AG04449 (cell line): ENCODE measurements at regions not wholly inside any gene's neighbourhood (a gene's known extent, or its start where the extent isn't known, plus 50 kb on each side); places are given as distances from the start of the nearest gene placed in this dataset.

Source experiments
- CTCF ChIA-PET: fragments of 350-600 bp; formaldehyde crosslinking; extraction: SDS; loops from one replicate; lab custom pipeline; 2021; ENCODE audit warnings: antibody characterized with exemption; lab: Yijun Ruan, JAX
- POLR2A ChIA-PET: fragments of 400-600, 350-600 bp; formaldehyde crosslinking; extraction: SDS; loops from one replicate; lab custom pipeline; 2020; ENCODE audit warnings: antibody characterized with exemption, inconsistent platforms; lab: Yijun Ruan, JAX
- DNase-seq: peaks from one replicate; pipeline ENCODE4 v3.0.0-alpha.2; 2010; ENCODE audit warnings: low read depth, low spot score
- H3K4me3 ChIP-seq: 2 replicates; pipeline ENCODE4 v1.5.1; 2011; ENCODE audit warnings: low read depth, mild to moderate bottlenecking, control low read depth, low read length
- TF ChIP-seq, protein P1 (sequence below): IDR thresholded peaks from one replicate; pipeline ENCODE4 v1.5.1; 2011; ENCODE audit warnings: mild to moderate bottlenecking, moderate library complexity, low read length, control low read depth, inconsistent platforms; ENCODE audit not compliant: insufficient read depth; ENCODE audit errors: missing control alignments

DNA sequence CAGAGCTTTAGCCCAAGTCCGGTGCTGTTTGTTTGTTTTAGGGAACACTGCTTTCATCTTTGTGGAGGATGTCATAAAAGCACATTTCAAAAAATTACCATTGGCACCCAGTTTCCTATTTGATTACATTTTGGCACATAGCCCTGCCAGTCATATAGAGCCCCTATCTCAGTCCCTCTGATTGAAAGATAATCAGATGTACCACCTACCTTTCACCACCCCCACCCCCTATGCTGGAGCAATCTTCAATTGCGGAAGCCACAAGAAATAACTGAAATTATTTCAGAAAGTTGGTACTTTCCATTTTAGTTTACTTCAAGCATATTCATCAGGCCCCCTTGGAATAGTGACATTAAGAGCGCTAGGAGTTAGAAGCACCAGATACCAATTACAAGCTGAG, 136.7 kb upstream of the RPL34 start:
- TF ChIP-seq, protein P1, sequence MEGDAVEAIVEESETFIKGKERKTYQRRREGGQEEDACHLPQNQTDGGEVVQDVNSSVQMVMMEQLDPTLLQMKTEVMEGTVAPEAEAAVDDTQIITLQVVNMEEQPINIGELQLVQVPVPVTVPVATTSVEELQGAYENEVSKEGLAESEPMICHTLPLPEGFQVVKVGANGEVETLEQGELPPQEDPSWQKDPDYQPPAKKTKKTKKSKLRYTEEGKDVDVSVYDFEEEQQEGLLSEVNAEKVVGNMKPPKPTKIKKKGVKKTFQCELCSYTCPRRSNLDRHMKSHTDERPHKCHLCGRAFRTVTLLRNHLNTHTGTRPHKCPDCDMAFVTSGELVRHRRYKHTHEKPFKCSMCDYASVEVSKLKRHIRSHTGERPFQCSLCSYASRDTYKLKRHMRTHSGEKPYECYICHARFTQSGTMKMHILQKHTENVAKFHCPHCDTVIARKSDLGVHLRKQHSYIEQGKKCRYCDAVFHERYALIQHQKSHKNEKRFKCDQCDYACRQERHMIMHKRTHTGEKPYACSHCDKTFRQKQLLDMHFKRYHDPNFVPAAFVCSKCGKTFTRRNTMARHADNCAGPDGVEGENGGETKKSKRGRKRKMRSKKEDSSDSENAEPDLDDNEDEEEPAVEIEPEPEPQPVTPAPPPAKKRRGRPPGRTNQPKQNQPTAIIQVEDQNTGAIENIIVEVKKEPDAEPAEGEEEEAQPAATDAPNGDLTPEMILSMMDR, result no peak
- no peak overlapping the region for H3K4me3 ChIP-seq
- POLR2A ChIA-PET, result no interaction called here
- CTCF ChIA-PET, result no interaction called here
- DNase-seq, result no peak

DNA sequence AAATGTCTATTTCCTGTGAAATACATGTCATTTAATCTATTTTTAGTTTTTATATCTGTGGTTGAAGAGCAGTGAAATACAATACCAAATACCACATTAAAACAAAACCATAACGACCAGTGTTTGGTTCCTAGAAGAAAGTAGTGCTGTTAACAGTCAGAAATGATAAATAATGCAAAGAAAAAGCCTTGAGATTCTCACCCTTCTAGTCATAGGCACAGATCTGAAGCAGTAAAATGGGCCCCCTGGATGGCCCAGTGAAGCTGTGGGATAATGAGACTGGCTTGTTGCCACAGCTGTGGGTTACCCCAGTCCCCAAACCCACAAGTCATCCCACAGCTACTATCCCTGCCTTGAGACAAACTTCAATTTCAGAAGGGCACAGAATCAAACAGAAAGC, 137.3 kb upstream of the RPL34 start:
- CTCF ChIA-PET, result no interaction called here
- POLR2A ChIA-PET, result no interaction called here
- TF ChIP-seq, protein P1, result no peak
- no peak overlapping the region for H3K4me3 ChIP-seq
- DNase-seq, result no peak

DNA sequence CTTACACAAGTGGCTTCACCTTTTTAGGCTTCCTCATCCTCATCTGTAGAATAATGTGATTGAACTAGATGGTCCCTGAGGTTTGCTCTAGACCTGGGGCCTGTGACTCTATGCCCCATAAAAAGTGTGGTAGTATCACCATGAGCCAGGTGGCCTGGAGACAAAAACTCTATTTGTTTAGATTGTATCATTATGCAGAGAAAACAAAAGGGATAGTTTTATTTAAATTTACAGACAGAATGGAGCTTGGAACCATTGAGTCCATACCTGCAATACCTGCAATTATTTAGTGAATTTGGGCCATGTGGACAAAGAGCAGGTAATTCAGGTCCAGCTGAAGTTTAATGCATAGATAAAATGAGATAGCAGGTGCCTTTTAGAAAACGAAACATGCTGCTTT, 139.5 kb upstream of the RPL34 start:
- H3K4me3 ChIP-seq, result no peak overlapping the region
- TF ChIP-seq, protein P1, result no peak
- no peak for DNase-seq
- ChIA-PET CTCF (no interaction called here), POLR2A (no interaction called here)

DNA sequence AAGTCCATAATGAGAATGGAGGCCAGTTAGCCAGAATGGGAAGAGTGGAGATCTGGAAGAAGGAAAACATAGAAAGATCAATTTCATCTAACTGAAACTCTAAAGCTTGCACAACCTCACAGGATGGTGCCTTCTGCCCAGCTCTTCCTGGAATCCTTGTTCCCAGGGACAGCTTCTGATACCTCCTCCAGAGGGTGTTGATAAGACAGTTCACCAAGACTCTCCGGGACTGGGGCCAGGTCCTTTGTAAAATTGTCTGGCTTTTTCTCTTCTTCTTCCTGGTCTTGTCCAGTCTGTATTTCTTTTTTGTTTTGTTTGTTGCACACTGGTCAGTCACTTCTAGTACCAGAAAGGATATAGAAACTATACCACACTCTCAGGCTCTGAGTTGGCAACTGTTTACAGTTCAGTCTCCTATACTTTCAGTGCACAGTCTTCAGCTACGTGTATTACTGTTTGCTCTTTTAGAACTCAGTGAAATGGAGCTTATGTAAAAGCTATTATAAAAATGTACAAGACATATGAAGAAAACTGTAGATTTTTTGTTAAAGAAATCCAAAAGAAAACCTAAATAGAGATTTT, 142.8 kb upstream of the RPL34 start:
- TF ChIP-seq, protein P1, result no peak
- no peak overlapping the region for H3K4me3 ChIP-seq
- ChIA-PET CTCF (no interaction called here), POLR2A (no interaction called here)
- DNase-seq, result no peak

DNA sequence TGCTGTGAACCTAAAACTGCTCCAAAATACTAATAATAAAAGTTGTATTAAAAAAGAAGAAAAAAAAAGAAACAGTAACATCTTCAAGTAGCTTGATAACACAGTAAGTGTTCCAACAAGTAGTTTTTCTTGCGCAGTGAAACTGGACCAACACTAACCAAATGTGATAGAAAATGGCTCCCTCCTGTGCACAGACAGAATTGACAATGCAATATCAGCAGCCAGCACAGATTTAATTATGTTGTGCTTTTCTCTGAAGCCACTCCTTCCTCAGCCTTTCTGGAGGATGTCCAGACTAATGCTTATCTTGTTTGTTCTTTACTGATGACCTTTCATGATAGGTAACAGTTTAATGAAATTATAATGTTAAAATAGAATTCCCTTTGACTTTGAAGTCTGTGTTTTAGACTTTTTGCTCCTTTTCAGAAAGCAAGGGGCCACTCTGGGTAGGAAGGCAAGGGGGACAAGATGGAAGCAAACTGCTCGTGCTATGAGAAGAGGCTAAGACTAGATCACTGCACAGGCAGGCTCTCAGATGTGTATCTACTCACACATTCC, 147.1 kb upstream of the RPL34 start:
- ChIA-PET POLR2A (no interaction called here), CTCF (no interaction called here)
- no peak overlapping the region for H3K4me3 ChIP-seq
- no peak for DNase-seq
- TF ChIP-seq, protein P1, result no peak

DNA sequence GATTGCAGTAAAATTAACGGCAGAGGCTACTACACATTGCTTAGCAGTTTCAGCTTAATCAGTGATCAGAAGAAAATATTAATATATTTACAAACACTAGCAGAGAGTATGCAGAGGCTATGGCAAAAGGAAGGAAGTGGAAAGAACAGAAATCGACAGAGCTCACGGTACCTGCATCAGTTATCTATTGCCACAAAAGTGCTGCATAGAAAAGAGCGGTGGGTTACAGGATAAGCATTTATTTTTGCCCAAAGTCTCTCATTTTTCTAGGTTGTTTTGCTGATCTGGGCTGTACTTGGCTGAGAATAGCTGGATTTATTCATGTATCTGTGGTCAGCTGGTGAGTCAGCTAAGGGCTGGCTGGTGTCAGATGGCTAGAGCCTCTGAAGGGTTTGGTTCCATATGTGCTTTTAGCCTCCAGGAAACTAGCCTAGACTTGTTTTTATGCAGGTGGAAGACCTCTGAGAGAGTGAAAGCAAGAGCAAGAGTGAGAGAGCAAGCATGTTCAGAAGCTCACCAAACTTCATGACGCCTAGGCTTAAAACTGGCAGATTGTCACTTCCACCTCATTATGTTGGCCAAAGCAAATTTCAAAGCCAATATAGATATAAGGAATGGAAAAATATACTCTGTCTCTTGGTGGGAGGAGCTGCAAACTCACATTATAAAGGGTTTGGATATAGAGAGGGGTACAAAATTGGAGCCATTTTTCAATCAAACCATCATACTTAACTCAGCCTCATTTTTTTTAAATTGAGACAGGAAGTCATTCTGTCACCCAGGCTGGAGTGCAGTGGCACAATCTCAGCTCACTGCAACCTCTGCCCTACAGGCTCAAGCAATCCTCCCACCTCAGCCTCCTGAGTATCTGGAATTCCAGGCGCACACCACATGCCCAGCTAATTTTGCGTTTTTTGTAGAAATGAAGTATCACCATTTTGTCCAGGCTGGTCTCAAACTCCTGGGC, 153.2 kb upstream of the RPL34 start:
- CTCF ChIA-PET, result no interaction called here

More for the DNA sequence above, 153.2 kb upstream of the RPL34 start:
- TF ChIP-seq, protein P1, result no peak
- H3K4me3 ChIP-seq, result no peak overlapping the region
- peak; percentile 38 for DNase-seq
- POLR2A ChIA-PET, result no interaction called here
